Activated T-cell treated with anti-CD3 and anti-CD28 coated beads, Interleukin-2, amount 50 U/mL, for 24 hours (primary cell): ENCODE measurements at regions not wholly inside any gene's neighbourhood (a gene's known extent, or its start where the extent isn't known, plus 50 kb on each side); places are given as distances from the start of the nearest gene placed in this dataset.

Source experiments
- DNase-seq: peaks from one replicate; pipeline ENCODE4 v3.0.0-alpha.2; 2020
- H3K27ac Mint-ChIP-seq: 2 replicates; pipeline ENCODE4 v1.8.0; 2020; ENCODE audit warnings: mild to moderate bottlenecking, mixed read lengths
- H3K27me3 Mint-ChIP-seq: 2 replicates; pipeline ENCODE4 v1.8.0; 2020; ENCODE audit warnings: mixed read lengths
- H3K36me3 Mint-ChIP-seq: 2 replicates; pipeline ENCODE4 v1.8.0; 2020; ENCODE audit warnings: low read depth, mixed read lengths
- H3K4me1 Mint-ChIP-seq: 2 replicates; pipeline ENCODE4 v1.8.0; 2020; ENCODE audit warnings: low read depth, mixed read lengths
- H3K4me3 Mint-ChIP-seq: 2 replicates; pipeline ENCODE4 v1.8.0; 2020; ENCODE audit warnings: mild to moderate bottlenecking, moderate library complexity, mixed read lengths
- H3K9me3 Mint-ChIP-seq: 2 replicates; pipeline ENCODE4 v1.8.0; 2020; ENCODE audit warnings: mixed read lengths

DNA sequence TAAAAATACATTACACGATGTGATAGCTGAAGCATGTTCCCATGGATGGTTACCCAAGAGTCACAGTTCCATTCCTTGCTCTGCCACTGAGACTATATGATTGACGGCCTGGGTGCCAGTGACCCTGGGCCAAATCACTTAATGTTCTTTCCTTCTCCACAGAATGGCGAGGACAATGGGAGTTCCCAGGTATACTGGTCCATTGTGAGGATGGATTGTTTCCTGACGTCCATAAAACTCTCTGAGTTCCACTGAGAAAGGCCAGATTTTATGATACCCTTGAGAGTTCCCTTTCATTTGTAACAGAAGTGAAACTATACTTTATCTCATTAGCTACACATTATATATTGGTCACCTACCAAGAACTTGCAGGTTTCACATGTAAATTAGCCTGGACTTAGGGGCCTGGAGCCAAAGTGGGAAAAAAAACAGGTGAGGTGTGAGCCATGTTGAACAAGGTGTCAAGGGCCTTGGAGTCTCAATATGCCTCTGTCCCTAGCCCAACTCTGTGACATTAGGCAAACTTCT, 502.2 kb upstream of the DAB1 start:
- Mint-ChIP-seq H3K36me3 (no peaks in the 10 kb centered on the region), H3K9me3 (no peaks in the 10 kb centered on the region), H3K27me3 (no peaks in the 10 kb centered on the region), H3K4me3 (no peak overlapping the region), H3K27ac (no peak overlapping the region), H3K4me1 (no peaks in the 10 kb centered on the region)
- no peak for DNase-seq

DNA sequence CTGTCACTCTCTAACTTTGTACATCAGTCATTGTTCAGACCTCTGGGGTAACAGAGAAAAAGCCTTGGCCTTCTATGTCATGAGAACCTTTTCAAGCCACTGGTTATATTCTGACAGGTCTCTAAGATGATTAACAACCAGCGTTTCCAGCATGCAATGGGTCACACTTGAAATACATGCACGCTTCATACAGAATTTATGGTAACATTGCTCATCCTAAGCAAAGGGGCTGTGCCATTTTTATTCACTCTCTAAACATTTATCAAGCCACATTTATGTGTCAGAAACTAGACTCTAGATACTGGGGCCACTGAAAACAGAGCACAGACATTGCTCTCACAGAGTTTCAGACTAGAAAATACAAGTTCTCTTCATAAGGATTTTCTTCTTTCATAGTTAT, 501.4 kb upstream of the DAB1 start:
- Mint-ChIP-seq H3K4me1 (no peaks in the 10 kb centered on the region), H3K36me3 (no peaks in the 10 kb centered on the region), H3K4me3 (no peak overlapping the region), H3K27ac (no peak overlapping the region), H3K9me3 (no peaks in the 10 kb centered on the region), H3K27me3 (no peaks in the 10 kb centered on the region)
- no peak for DNase-seq

DNA sequence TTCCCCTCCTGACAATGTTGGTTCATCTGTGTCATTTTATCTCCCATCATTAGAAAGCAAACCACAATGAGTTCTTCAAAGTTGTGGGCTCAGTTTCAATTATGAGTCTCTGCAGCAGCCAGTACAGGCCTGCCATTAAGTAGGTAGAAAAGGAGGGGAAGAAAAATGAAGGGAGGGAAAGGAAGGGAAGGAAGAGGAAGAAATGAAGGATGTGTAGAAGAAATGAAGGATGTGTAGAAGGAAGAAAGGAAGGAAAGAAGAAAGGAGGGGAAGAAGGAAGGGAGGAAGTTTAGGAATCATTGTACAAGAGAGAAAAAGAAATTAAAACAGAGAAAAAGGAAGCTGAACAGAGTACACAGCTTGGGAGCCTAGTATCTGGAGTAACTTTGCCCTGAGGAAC, 498.3 kb upstream of the DAB1 start:
- no peaks in the 10 kb centered on the region for H3K36me3 Mint-ChIP-seq
- H3K27ac Mint-ChIP-seq = no peak overlapping the region
- DNase-seq = no peak
- no peaks in the 10 kb centered on the region for H3K27me3 Mint-ChIP-seq
- no peaks in the 10 kb centered on the region for H3K9me3 Mint-ChIP-seq
- no peaks in the 10 kb centered on the region for H3K4me1 Mint-ChIP-seq
- no peak overlapping the region for H3K4me3 Mint-ChIP-seq

DNA sequence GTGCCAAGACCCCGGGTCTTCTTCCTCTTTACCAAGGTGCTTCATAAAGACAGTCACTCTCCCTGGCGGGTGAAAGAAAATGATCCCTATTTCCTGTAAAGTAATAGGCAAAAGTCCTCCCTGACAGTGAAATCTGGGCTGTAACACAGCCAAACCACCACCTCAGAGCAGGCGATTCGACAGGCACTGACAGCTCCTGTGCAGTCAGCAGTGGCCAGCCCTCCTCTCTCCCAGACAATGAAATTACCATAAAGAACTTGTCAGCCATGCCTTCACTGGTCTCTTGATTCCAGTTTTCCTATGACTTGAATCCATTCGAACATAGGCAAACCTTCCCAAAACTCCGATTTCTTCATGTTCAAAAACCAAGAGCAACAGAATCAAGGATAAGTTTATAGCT, 492.2 kb upstream of the DAB1 start:
- Mint-ChIP-seq H3K4me1 (no peaks in the 10 kb centered on the region), H3K27ac (no peak overlapping the region), H3K36me3 (no peaks in the 10 kb centered on the region), H3K9me3 (no peaks in the 10 kb centered on the region), H3K27me3 (no peaks in the 10 kb centered on the region), H3K4me3 (no peak overlapping the region)
- no peak for DNase-seq

DNA sequence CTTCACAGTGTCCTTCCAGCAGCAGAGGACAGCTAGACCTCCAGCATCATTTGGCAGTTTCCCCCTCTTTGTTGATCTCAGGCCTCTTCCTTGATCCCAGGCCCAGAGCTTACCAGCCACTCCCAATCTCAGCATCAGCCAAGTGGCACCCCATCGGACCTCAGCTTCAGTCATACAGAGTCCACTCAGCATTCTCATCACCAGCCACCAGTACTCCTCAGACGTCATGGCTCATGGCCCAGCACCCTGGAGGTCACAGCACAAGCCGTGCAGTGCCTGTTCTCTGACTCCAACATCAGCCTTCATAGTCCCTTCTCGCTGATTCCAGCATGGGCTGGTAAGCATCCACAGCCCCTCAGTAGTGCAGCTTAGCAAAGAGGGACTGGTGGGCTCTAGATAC, 487.6 kb upstream of the DAB1 start:
- Mint-ChIP-seq H3K4me1 (no peaks in the 10 kb centered on the region), H3K27ac (no peak overlapping the region), H3K4me3 (no peak overlapping the region), H3K9me3 (no peaks in the 10 kb centered on the region), H3K36me3 (no peaks in the 10 kb centered on the region), H3K27me3 (peaks cover 2% of the 10 kb centered on the region)
- no peak for DNase-seq

DNA sequence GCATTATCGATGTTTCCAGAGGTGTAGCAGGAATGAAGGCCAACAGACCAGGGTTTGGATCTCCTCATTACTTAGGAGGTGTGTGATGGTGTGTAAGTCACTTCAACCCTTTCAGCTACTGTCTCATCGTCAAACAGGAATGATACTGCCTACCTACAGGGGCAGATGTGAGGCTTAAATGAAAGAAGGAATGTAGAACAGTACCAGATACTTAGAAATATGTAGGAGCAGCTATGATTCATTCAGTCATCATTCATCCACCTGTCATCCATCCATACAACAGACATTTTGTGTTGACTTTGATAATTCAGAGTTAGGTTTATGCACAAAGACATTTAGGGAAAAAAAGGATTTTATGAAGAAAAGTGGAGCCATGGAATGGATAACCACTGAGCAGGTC, 486.9 kb upstream of the DAB1 start:
- no peak overlapping the region for H3K4me3 Mint-ChIP-seq
- no peaks in the 10 kb centered on the region for H3K36me3 Mint-ChIP-seq
- no peaks in the 10 kb centered on the region for H3K4me1 Mint-ChIP-seq
- H3K9me3 Mint-ChIP-seq = no peaks in the 10 kb centered on the region
- H3K27ac Mint-ChIP-seq = no peak overlapping the region
- peaks cover 2% of the 10 kb centered on the region for H3K27me3 Mint-ChIP-seq
- DNase-seq = no peak

DNA sequence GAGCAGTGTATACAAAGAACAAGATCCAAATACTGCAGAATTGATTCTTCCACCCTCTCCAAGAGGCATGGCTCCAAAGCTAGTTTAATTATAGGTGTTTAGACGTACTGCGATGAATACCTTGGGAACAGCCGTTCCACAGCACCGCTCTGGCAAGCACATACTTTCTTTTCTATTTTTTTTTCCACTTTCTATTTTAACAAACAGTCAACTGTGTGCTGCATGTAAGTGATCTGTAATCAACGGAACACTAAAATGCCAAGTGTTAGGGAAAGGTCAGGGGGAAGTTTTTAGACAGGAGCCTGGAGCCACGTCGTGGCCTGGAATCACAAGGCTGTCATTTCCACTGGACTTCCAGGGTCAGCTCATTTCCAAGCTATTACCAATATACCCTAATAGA, 486.4 kb upstream of the DAB1 start:
- Mint-ChIP-seq H3K4me3 (no peak overlapping the region), H3K27me3 (peaks cover 2% of the 10 kb centered on the region), H3K4me1 (no peaks in the 10 kb centered on the region), H3K9me3 (no peaks in the 10 kb centered on the region), H3K36me3 (no peaks in the 10 kb centered on the region), H3K27ac (no peak overlapping the region)
- no peak for DNase-seq

DNA sequence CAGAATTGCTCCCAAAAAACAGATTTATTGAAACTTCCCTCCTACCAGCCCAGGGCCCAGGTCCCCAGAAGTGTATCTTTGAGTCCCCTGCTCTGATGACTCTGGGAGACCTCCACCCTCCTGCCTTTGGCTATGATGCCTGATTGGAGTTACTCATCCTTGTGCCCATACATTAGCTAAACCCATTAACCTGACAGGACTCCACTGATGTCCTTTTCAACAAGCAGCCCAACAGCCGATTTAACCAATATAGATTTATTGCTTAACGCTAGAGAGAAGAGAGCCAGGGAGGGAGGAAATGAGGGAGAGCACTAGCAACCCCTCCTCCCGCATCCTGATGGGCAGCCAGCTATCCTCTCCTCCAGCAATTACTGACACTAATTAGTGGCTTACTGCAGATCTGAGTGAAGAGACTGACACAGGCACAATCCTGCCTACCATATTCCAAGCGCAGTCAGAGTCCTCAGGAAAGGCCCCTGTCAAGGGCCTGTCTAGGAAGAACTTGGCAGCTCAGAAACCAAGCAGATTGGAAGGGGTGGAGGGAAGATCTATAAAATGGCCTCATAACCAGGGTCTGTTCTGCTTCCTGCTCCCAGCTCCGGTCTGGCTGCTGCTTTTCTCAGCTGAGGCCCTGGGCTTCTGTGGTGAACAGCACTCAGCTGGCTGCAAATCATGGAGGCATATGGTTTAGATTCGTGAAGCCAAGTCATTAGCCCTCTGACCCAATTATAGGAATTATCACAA, 484.5 kb upstream of the DAB1 start:
- H3K27ac Mint-ChIP-seq = no peak overlapping the region
- H3K27me3 Mint-ChIP-seq = peaks cover 2% of the 10 kb centered on the region
- no peak for DNase-seq
- H3K9me3 Mint-ChIP-seq = no peaks in the 10 kb centered on the region
- no peak overlapping the region for H3K4me3 Mint-ChIP-seq
- H3K36me3 Mint-ChIP-seq = no peaks in the 10 kb centered on the region
- H3K4me1 Mint-ChIP-seq = no peaks in the 10 kb centered on the region

DNA sequence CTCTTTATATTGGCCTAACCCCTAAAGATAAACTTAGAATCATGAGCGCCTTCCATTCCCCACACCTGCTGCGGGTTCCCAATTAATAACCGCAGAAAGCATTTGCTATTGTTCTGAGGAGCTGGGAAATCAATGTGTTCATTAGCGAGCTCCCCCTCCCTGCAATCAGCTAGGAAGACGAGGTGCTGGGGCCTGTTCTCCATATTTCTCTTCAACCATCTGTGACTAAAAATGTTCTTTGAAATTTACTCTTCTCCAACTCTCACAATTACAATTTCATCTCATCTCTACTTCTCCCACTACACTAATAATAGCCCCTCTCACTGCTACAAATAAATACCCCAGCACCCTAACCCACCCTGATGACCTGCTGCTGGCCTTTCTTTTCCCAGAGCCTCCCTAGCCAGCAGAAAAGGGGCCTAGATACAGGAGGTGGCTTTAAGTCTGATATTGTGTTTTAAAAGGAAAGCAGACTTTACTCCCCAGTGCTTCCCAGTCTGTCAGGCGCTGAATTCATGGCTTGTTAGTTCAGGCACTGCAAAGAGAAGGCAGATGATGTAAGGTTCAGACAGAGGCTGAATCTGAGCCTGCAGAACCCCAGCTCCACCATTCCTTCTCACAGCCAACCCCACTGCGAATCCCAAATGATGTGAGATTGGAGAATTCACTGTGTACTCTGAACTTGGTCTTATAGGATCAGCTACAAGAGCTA, 477.5 kb upstream of the DAB1 start:
- H3K36me3 Mint-ChIP-seq = no peaks in the 10 kb centered on the region
- no peaks in the 10 kb centered on the region for H3K4me1 Mint-ChIP-seq
- H3K4me3 Mint-ChIP-seq = no peak overlapping the region
- no peak for DNase-seq
- H3K27ac Mint-ChIP-seq = no peak overlapping the region
- H3K9me3 Mint-ChIP-seq = no peaks in the 10 kb centered on the region
- H3K27me3 Mint-ChIP-seq = no peaks in the 10 kb centered on the region

DNA sequence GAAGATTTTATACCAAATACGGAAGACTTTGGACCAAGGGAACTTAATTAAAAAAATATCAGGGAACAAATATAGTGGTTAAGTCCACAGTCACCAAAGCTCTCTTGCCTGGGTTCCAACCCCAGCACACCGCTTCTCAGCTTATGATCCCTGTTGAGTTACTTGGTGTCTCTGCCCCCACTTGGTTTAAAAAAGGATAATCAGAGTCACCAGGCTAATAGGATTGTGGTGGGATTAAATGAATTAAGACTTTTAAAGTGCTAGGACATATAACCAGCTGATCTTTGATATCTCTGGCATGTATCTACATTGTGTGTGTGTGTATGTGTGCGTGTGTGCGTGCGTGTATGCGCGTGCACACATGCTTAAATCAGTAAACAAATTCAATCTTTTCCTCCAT, 474.7 kb upstream of the DAB1 start:
- Mint-ChIP-seq H3K9me3 (no peaks in the 10 kb centered on the region), H3K27ac (no peak overlapping the region), H3K4me1 (no peaks in the 10 kb centered on the region), H3K36me3 (no peaks in the 10 kb centered on the region), H3K4me3 (no peak overlapping the region), H3K27me3 (no peaks in the 10 kb centered on the region)
- DNase-seq = no peak

DNA sequence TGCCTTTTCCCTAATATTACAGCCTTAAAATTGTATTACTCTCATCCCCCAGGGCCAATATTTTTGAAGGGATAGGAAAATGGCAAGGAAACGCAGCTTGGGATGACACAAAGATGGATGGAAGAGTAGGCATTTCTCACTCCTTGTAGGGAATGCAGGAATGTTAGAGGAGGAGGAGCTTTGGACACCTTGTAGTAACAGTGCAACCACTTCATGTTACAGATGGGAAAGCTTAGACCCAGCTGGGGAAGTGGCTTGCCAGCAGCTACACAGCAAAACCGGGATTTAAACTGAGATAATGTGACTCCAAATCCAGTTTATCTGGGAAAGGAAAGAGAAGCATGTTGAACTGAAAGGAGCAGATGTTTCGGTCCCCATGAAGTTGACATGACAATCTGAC, 473.7 kb upstream of the DAB1 start:
- Mint-ChIP-seq H3K9me3 (no peaks in the 10 kb centered on the region), H3K36me3 (no peaks in the 10 kb centered on the region), H3K27me3 (no peaks in the 10 kb centered on the region), H3K4me1 (no peaks in the 10 kb centered on the region), H3K27ac (no peak overlapping the region), H3K4me3 (no peak overlapping the region)
- DNase-seq = no peak

DNA sequence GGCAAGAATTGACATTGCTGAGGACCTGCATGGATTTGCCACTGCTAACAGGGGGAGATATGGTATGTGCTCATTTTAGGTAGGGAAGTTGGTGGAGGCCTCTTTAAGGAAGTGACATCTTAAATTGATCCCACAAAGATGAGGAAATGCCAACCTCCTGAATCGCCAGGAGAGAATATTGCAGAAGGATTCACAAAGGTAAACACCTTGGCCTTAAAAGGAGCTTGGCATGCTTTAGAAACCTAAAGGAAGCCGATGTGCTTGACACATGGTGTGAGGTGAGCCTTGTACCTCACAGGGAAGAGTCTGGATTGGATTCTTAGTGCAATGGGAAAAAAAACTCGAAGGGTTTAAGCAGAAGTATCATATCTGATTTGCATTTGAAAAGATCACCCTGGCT, 470.5 kb upstream of the DAB1 start:
- peaks cover 10% of the 10 kb centered on the region for H3K27me3 Mint-ChIP-seq
- H3K27ac Mint-ChIP-seq = no peak overlapping the region
- H3K9me3 Mint-ChIP-seq = no peaks in the 10 kb centered on the region

DNA sequence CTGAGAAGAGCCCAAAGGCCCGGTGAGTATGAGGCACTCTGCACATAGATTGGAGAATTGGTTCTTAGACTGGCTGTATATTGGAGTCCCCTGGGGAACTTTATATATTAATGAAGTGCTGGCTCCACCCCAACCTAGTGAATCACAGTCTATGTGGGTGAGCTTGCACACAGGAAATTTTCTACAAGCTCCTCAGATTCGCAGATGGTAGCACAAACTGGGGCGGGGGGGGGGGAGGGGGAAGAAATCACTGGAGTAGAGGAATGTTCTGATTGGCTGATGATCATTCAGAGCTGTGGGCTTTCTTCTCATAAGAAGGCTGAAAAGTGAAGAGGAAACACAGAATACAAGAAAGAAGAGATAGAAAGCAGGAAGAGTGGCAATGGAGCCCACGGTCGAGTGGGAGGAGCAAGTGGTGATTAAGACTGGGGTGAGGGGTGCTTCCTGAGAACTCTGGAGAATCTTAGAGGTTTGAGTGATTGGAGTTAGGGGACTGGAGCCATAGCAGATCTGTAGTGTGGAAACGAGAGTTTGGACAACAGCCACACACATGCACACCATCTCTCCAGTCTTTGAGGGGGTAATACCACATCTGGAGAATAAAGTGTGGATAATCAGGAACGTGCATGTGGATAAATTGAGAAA, 465.9 kb upstream of the DAB1 start:
- no peak overlapping the region for H3K27ac Mint-ChIP-seq
- peaks cover 15% of the 10 kb centered on the region for H3K27me3 Mint-ChIP-seq
- H3K9me3 Mint-ChIP-seq = no peaks in the 10 kb centered on the region
- no peak overlapping the region for H3K4me3 Mint-ChIP-seq
- H3K4me1 Mint-ChIP-seq = no peaks in the 10 kb centered on the region
- DNase-seq = no peak
- H3K36me3 Mint-ChIP-seq = no peaks in the 10 kb centered on the region

More for the DNA sequence above, 470.5 kb upstream of the DAB1 start:
- Mint-ChIP-seq H3K36me3 (no peaks in the 10 kb centered on the region), H3K4me1 (no peaks in the 10 kb centered on the region), H3K4me3 (no peak overlapping the region)
- DNase-seq = no peak

DNA sequence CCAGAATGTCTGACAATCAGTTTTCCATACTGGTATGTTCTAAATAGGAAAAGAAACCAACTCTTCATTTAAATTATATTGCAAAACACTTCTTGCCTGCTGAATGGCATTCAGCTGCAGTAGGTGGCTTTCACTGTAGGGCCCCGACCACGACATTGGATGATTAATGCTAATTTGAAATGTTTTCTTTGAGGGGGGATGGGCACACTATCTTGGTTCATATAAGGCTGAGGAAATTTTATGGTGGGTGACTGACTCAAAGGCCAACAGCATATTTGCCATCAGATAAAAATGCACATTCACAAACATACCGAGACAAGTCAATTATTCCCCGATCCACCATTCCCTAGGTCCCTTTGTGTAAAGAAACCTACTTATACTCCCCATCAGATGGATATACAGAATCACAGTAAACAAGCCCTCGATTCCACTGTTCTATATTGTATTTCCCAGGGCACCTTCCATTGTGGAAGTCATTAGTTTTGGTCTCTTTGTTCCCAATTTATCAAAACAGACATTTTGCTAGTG, 464.2 kb upstream of the DAB1 start:
- Mint-ChIP-seq H3K36me3 (no peaks in the 10 kb centered on the region), H3K27me3 (peaks cover 19% of the 10 kb centered on the region), H3K4me3 (no peak overlapping the region), H3K4me1 (no peaks in the 10 kb centered on the region), H3K27ac (no peak overlapping the region), H3K9me3 (peaks cover 3% of the 10 kb centered on the region)
- no peak for DNase-seq

DNA sequence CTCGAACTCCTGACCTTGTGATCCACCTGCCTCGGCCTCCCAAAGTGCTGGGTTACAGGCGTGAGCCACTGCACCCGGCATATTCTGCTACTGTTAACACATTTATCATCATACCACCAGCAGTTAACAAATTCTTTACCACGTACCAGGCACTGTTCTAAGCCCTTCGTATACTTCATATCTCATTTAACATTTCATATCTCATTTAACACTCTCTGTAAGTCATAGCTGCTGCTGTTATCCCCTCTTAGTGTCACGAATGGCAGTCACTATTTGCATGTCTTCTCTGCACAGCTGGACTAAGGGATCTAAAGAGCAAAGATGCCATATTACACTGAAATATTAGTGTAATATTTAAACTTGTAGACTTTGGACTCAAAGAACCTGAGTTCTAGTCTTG, 462.5 kb upstream of the DAB1 start:
- Mint-ChIP-seq H3K27ac (no peak overlapping the region), H3K4me3 (no peak overlapping the region), H3K27me3 (peaks cover 16% of the 10 kb centered on the region), H3K4me1 (no peaks in the 10 kb centered on the region), H3K36me3 (no peaks in the 10 kb centered on the region), H3K9me3 (peaks cover 3% of the 10 kb centered on the region)
- DNase-seq = no peak
